Bone marrow (tissue), 2 donors: ENCODE measurements at regions not wholly inside any gene's neighbourhood (a gene's known extent, or its start where the extent isn't known, plus 50 kb on each side); places are given as distances from the start of the nearest gene placed in this dataset.
"Not testable (repeated sequence)": the region's sequence is repeated elsewhere in the genome, so short reads cannot be mapped to it uniquely, and the experiment has no call there.

ENCODE experiments used
- DNase-seq, 2 donors: peaks; one replicate each; lab custom pipeline; 2025; lab: John Stamatoyannopoulos, UW

GRCh38 chr6:144359783-144360182, 74.6 kb downstream of the UTRN start:
- DNase-seq: no peak

GRCh38 chr6:144360401-144360800, 75.3 kb downstream of the UTRN start:
- no peak for DNase-seq

GRCh38 chr6:144361016-144361415, 75.9 kb downstream of the UTRN start:
- no peak for DNase-seq

- no peak for DNase-seq
Observed at GRCh38 chr6:144362042-144363018, 77.2 kb downstream of the UTRN start.

GRCh38 chr6:144364208-144364720, 79.1 kb downstream of the UTRN start:
- no peak for DNase-seq

- no peak for DNase-seq
Observed at GRCh38 chr6:144364782-144365181, 79.6 kb downstream of the UTRN start.

GRCh38 chr6:144365271-144365670, 80.1 kb downstream of the UTRN start:
- no peak for DNase-seq

- not testable (repeated sequence) for DNase-seq
Observed at GRCh38 chr6:144369696-144370095, 84.6 kb downstream of the UTRN start.

- DNase-seq: no peak
Observed at GRCh38 chr6:144372116-144372515, 87.0 kb downstream of the UTRN start.

GRCh38 chr6:144372611-144373594, 87.8 kb downstream of the UTRN start:
- DNase-seq: no peak

GRCh38 chr6:144374525-144374924, 89.4 kb downstream of the UTRN start:
- DNase-seq: not testable (repeated sequence)

GRCh38 chr6:144377586-144378210, 92.6 kb downstream of the UTRN start:
- DNase-seq: no peak

GRCh38 chr6:144378437-144378836, 93.3 kb downstream of the UTRN start:
- DNase-seq: no peak

GRCh38 chr6:144379356-144379755, 94.2 kb downstream of the UTRN start:
- DNase-seq: peak in 1 of 2 donors; percentile 59

- DNase-seq: not testable (repeated sequence)
Observed at GRCh38 chr6:144381499-144381898, 96.4 kb downstream of the UTRN start.

- no peak for DNase-seq
Observed at GRCh38 chr6:144383336-144383735, 98.2 kb downstream of the UTRN start.

- DNase-seq: no peak
Observed at GRCh38 chr6:144384427-144384826, 99.3 kb downstream of the UTRN start.

GRCh38 chr6:144389474-144389873, 104.3 kb downstream of the UTRN start:
- not testable (repeated sequence) for DNase-seq

- no peak for DNase-seq
Observed at GRCh38 chr6:144390202-144390601, 105.1 kb downstream of the UTRN start.

- no peak for DNase-seq
Observed at GRCh38 chr6:144390886-144391285, 105.8 kb downstream of the UTRN start.

- DNase-seq: no peak
Observed at GRCh38 chr6:144392536-144392935, 107.4 kb downstream of the UTRN start.

GRCh38 chr6:144394210-144394609, 109.1 kb downstream of the UTRN start:
- no peak for DNase-seq
